Ovary (tissue), 3 donors: ENCODE measurements at regions not wholly inside any gene's neighbourhood (a gene's known extent, or its start where the extent isn't known, plus 50 kb on each side); places are given as distances from the start of the nearest gene placed in this dataset.

Experiments used
- POLR2A ChIP-seq: fragments of 450-650 bp; IDR thresholded peaks from one replicate; pipeline ENCODE4 v1.6.1; 2017; ENCODE audit warnings: antibody characterized with exemption, mild to moderate bottlenecking, moderate library complexity
- TF ChIP-seq, protein P1 (sequence below), 3 donors: fragments of 450-650 bp in 2 of 3; fragments of 200-600 bp in 1 of 3; IDR thresholded peaks; one replicate each; pipeline versions ENCODE4 v1.5.1 to v1.8.0; 2016 to 2022; ENCODE audit warnings: antibody characterized with exemption in 3 of 3, mild to moderate bottlenecking in 1 of 3
- donor health status: DM: no; HTN: no; CAD: no.

- TF ChIP-seq, protein P1, sequence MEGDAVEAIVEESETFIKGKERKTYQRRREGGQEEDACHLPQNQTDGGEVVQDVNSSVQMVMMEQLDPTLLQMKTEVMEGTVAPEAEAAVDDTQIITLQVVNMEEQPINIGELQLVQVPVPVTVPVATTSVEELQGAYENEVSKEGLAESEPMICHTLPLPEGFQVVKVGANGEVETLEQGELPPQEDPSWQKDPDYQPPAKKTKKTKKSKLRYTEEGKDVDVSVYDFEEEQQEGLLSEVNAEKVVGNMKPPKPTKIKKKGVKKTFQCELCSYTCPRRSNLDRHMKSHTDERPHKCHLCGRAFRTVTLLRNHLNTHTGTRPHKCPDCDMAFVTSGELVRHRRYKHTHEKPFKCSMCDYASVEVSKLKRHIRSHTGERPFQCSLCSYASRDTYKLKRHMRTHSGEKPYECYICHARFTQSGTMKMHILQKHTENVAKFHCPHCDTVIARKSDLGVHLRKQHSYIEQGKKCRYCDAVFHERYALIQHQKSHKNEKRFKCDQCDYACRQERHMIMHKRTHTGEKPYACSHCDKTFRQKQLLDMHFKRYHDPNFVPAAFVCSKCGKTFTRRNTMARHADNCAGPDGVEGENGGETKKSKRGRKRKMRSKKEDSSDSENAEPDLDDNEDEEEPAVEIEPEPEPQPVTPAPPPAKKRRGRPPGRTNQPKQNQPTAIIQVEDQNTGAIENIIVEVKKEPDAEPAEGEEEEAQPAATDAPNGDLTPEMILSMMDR (IDR thresholded peaks at IDR 0.05): no peak
- TF ChIP-seq POLR2A: no peak
These were observed 52.5 kb downstream of the CRPPA start for GRCh38 chr7:16368885-16369284.
